ENCODE measurements at regions not wholly inside any gene's neighbourhood (a gene's known extent, or its start where the extent isn't known, plus 50 kb on each side); places are given as distances from the start of the nearest gene placed in this dataset.
"Not testable (repeated sequence)": the region's sequence is repeated elsewhere in the genome, so short reads cannot be mapped to it uniquely, and the experiment has no call there.

GRCh38 chr15:22599526-22600320, 141.0 kb downstream of the GOLGA6L22 start:
- not testable (repeated sequence) for TF ChIP-seq CSDC2 (CRISPR knock-in tag; IDR thresholded peaks at IDR 0.05); SNAI2 (CRISPR knock-in tag; IDR thresholded peaks at IDR 0.05); ARNTL (CRISPR knock-in tag; IDR thresholded peaks at IDR 0.05; ENCODE audit: borderline replicate concordance, low read depth); ZNF70 (CRISPR knock-in tag; IDR thresholded peaks at IDR 0.05); ZFP3 (CRISPR knock-in tag; IDR thresholded peaks at IDR 0.05); ZFP30 (CRISPR knock-in tag; IDR thresholded peaks at IDR 0.05); ZNF565 (CRISPR knock-in tag; conservative IDR thresholded peaks at IDR 0.05; ENCODE audit: low read depth); ZC3H10 (CRISPR knock-in tag; IDR thresholded peaks at IDR 0.05)
- TF ChIP-seq, protein P1, sequence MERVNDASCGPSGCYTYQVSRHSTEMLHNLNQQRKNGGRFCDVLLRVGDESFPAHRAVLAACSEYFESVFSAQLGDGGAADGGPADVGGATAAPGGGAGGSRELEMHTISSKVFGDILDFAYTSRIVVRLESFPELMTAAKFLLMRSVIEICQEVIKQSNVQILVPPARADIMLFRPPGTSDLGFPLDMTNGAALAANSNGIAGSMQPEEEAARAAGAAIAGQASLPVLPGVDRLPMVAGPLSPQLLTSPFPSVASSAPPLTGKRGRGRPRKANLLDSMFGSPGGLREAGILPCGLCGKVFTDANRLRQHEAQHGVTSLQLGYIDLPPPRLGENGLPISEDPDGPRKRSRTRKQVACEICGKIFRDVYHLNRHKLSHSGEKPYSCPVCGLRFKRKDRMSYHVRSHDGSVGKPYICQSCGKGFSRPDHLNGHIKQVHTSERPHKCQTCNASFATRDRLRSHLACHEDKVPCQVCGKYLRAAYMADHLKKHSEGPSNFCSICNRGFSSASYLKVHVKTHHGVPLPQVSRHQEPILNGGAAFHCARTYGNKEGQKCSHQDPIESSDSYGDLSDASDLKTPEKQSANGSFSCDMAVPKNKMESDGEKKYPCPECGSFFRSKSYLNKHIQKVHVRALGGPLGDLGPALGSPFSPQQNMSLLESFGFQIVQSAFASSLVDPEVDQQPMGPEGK (CRISPR knock-in tag; IDR thresholded peaks at IDR 0.05; ENCODE audit: borderline replicate concordance) = not testable (repeated sequence)
- TF ChIP-seq, protein P2, sequence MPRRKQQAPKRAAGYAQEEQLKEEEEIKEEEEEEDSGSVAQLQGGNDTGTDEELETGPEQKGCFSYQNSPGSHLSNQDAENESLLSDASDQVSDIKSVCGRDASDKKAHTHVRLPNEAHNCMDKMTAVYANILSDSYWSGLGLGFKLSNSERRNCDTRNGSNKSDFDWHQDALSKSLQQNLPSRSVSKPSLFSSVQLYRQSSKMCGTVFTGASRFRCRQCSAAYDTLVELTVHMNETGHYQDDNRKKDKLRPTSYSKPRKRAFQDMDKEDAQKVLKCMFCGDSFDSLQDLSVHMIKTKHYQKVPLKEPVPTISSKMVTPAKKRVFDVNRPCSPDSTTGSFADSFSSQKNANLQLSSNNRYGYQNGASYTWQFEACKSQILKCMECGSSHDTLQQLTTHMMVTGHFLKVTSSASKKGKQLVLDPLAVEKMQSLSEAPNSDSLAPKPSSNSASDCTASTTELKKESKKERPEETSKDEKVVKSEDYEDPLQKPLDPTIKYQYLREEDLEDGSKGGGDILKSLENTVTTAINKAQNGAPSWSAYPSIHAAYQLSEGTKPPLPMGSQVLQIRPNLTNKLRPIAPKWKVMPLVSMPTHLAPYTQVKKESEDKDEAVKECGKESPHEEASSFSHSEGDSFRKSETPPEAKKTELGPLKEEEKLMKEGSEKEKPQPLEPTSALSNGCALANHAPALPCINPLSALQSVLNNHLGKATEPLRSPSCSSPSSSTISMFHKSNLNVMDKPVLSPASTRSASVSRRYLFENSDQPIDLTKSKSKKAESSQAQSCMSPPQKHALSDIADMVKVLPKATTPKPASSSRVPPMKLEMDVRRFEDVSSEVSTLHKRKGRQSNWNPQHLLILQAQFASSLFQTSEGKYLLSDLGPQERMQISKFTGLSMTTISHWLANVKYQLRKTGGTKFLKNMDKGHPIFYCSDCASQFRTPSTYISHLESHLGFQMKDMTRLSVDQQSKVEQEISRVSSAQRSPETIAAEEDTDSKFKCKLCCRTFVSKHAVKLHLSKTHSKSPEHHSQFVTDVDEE (CRISPR knock-in tag; IDR thresholded peaks at IDR 0.05) = not testable (repeated sequence)
- TF ChIP-seq, protein P3, sequence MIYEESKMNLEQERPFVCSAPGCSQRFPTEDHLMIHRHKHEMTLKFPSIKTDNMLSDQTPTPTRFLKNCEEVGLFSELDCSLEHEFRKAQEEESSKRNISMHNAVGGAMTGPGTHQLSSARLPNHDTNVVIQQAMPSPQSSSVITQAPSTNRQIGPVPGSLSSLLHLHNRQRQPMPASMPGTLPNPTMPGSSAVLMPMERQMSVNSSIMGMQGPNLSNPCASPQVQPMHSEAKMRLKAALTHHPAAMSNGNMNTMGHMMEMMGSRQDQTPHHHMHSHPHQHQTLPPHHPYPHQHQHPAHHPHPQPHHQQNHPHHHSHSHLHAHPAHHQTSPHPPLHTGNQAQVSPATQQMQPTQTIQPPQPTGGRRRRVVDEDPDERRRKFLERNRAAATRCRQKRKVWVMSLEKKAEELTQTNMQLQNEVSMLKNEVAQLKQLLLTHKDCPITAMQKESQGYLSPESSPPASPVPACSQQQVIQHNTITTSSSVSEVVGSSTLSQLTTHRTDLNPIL (CRISPR knock-in tag; IDR thresholded peaks at IDR 0.05; ENCODE audit: low read depth) = not testable (repeated sequence)

All from SK-N-SH treated with all-trans-retinoic acid at 6 μM for 48 hours (cell line).